ENCODE measurements at regions not wholly inside any gene's neighbourhood (a gene's known extent, or its start where the extent isn't known, plus 50 kb on each side); places are given as distances from the start of the nearest gene placed in this dataset.
A peak's percentile ranks its signal among the peaks of the same experiment; 100 is the strongest.

- DNase-seq (ENCODE audit: low read depth) = no peak
- H3K27me3 ChIP-seq (ENCODE audit: control insufficient read depth, insufficient read depth, low read length) = no peaks in the 10 kb centered on the region
- no peaks in the 10 kb centered on the region for H3K36me3 ChIP-seq (ENCODE audit: control insufficient read depth, insufficient read depth, low read length)
- no peak for TF ChIP-seq CTCF (IDR thresholded peaks at IDR 0.05; ENCODE audit: insufficient read depth, low read length, poor library complexity, severe bottlenecking)
- H3K4me3 ChIP-seq (ENCODE audit: low read depth, low read length) = no peak overlapping the region
Observed at GRCh38 chr3:34807611-34808010, 831.7 kb upstream of the ARPP21 start.

- Histone ChIP-seq H3K27me3 (ENCODE audit: control insufficient read depth, insufficient read depth, low read length) (no peaks in the 10 kb centered on the region), H3K36me3 (ENCODE audit: control insufficient read depth, insufficient read depth, low read length) (no peaks in the 10 kb centered on the region), H3K4me3 (ENCODE audit: low read depth, low read length) (no peak overlapping the region)
- TF ChIP-seq CTCF (IDR thresholded peaks at IDR 0.05; ENCODE audit: insufficient read depth, low read length, poor library complexity, severe bottlenecking) = no peak
- DNase-seq (ENCODE audit: low read depth) = no peak
Observed at GRCh38 chr3:34808287-34808686, 831.0 kb upstream of the ARPP21 start.

- TF ChIP-seq CTCF (IDR thresholded peaks at IDR 0.05; ENCODE audit: insufficient read depth, low read length, poor library complexity, severe bottlenecking) = no peak
- no peak overlapping the region for H3K4me3 ChIP-seq (ENCODE audit: low read depth, low read length)
- H3K27me3 ChIP-seq (ENCODE audit: control insufficient read depth, insufficient read depth, low read length) = no peaks in the 10 kb centered on the region
- H3K36me3 ChIP-seq (ENCODE audit: control insufficient read depth, insufficient read depth, low read length) = no peaks in the 10 kb centered on the region
- DNase-seq (ENCODE audit: low read depth) = no peak
Observed at GRCh38 chr3:34828847-34829246, 810.5 kb upstream of the ARPP21 start.

GRCh38 chr3:34832865-34833508, 806.3 kb upstream of the ARPP21 start:
- no peak overlapping the region for H3K4me3 ChIP-seq (ENCODE audit: low read depth, low read length)
- H3K36me3 ChIP-seq (ENCODE audit: control insufficient read depth, insufficient read depth, low read length) = no peaks in the 10 kb centered on the region
- TF ChIP-seq CTCF (IDR thresholded peaks at IDR 0.05; ENCODE audit: insufficient read depth, low read length, poor library complexity, severe bottlenecking) = no peak
- H3K27me3 ChIP-seq (ENCODE audit: control insufficient read depth, insufficient read depth, low read length) = no peaks in the 10 kb centered on the region
- DNase-seq (ENCODE audit: low read depth) = no peak

GRCh38 chr3:34837848-34838741, 801.2 kb upstream of the ARPP21 start:
- Histone ChIP-seq H3K27me3 (ENCODE audit: control insufficient read depth, insufficient read depth, low read length) (no peaks in the 10 kb centered on the region), H3K4me3 (ENCODE audit: low read depth, low read length) (no peak overlapping the region), H3K36me3 (ENCODE audit: control insufficient read depth, insufficient read depth, low read length) (no peaks in the 10 kb centered on the region)
- peak; percentile 7 for DNase-seq (ENCODE audit: low read depth)
- TF ChIP-seq CTCF (IDR thresholded peaks at IDR 0.05; ENCODE audit: insufficient read depth, low read length, poor library complexity, severe bottlenecking) = no peak
